ENCODE measurements at regions not wholly inside any gene's neighbourhood (a gene's known extent, or its start where the extent isn't known, plus 50 kb on each side); places are given as distances from the start of the nearest gene placed in this dataset.

DNA sequence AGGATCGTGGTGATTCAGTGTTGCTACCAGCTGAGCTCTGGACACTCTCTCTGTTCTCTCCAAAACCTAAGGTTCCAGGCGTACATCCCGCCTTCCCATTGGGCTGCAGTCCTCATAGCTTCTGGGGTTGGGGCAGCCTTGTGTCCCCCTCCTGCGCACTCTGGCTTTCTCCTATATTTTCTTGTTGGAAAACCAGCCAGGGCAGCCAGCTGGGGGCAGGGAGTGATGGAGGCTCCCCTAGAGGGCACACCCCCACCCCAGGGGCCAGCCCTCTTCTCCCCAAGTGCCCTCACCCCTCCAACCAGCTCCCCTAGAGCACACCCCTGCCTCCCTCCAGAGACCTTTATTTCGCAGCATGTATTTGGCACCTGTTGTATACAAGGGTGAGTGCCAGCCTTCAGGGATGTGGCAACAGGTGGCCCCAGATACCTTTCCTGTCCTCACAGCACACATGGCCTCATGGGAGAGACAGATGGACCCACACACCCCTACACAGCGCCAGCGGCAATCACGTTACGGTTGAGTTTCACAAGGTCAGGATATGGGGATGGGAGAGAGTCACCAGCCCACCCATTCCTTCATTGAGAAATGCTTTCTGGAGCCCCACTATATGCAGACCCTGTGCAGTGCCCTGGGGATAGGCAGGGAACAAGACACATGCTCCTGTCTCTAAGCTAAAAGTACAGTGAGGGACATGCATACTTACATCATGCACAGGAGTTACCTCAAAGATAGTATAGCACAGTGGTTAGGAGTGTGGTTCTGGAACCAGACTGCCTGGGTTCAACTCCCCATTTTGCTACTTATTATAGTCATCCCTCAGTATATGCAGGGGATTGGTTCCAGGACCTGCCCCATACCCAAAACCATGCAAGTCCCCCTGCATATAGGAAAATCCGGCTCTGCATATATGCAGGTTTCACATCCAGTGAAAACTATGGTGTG is 141.1 kb downstream of the PHETA1 start:
- DNase-seq (ENCODE audit: low read depth) (no peak), FAIRE-seq (no peak)
- Histone ChIP-seq H3K9ac (ENCODE audit: low read length) (no peak overlapping the region), H2AFZ (ENCODE audit: low read depth, low read length) (no peak overlapping the region), H3K36me3 (ENCODE audit: insufficient read depth, low read length) (no peaks in the 10 kb centered on the region), H3K4me3 (ENCODE audit: insufficient read depth, low read depth, low read length) (no peak overlapping the region), H3K79me2 (ENCODE audit: insufficient read depth, low read length) (no peaks in the 10 kb centered on the region), H3K4me2 (ENCODE audit: low read length) (no peak overlapping the region), H3K4me1 (ENCODE audit: insufficient read depth, low read length) (no peaks in the 10 kb centered on the region), H3K27ac (ENCODE audit: low read depth, low read length) (no peak overlapping the region), H3K27me3 (ENCODE audit: insufficient read depth, low read length) (no peaks in the 10 kb centered on the region), H3K9me3 (ENCODE audit: insufficient read depth, low read depth, low read length) (no peaks in the 10 kb centered on the region), H4K20me1 (ENCODE audit: insufficient read depth, low read length) (no peaks in the 10 kb centered on the region)
- Mint-ChIP-seq H3K4me1 (ENCODE audit: low read depth, unreplicated experiment) (no peaks in the 10 kb centered on the region), H3K27me3 (ENCODE audit: low read depth, unreplicated experiment) (peaks cover 9% of the 10 kb centered on the region), H3K9me3 (ENCODE audit: unreplicated experiment) (no peaks in the 10 kb centered on the region), H3K36me3 (ENCODE audit: low read depth, unreplicated experiment) (no peaks in the 10 kb centered on the region), H3K27ac (ENCODE audit: unreplicated experiment) (no peak overlapping the region), H3K4me3 (ENCODE audit: unreplicated experiment) (no peak overlapping the region)
- TF ChIP-seq EZH2 (IDR thresholded peaks at IDR 0.05; ENCODE audit: insufficient read depth, low read length) = no peak
- no peak for TF ChIP-seq CTCF (IDR thresholded peaks at IDR 0.05; ENCODE audit: insufficient read depth, low read depth, low read length)

DNA sequence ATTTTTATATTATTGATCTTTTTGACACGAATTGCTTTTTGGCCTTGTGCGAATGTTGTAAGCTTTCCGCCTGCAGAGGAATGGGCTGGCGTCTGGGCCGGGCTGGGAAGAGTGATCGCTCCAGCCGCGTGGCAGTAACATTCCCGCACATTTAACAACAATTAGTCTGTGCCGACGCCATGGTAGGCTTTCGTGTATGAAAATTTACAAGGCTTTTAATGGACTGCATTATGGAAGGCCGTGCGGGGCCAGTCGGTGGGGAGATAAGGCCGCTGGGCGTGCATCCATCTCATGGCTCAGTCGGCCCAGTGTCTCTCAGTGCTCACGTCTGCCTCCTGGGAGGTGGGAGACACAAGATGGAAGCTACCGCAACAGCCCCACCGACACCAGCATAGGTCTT is 142.2 kb downstream of the PHETA1 start:
- Histone ChIP-seq H3K79me2 (ENCODE audit: insufficient read depth, low read length) (no peaks in the 10 kb centered on the region), H3K27me3 (ENCODE audit: insufficient read depth, low read length) (no peaks in the 10 kb centered on the region), H3K4me1 (ENCODE audit: insufficient read depth, low read length) (no peaks in the 10 kb centered on the region), H2AFZ (ENCODE audit: low read depth, low read length) (no peak overlapping the region), H3K27ac (ENCODE audit: low read depth, low read length) (no peak overlapping the region), H3K4me3 (ENCODE audit: insufficient read depth, low read depth, low read length) (no peak overlapping the region), H3K4me2 (ENCODE audit: low read length) (no peak overlapping the region), H3K9me3 (ENCODE audit: insufficient read depth, low read depth, low read length) (no peaks in the 10 kb centered on the region), H4K20me1 (ENCODE audit: insufficient read depth, low read length) (no peaks in the 10 kb centered on the region), H3K36me3 (ENCODE audit: insufficient read depth, low read length) (no peaks in the 10 kb centered on the region), H3K9ac (ENCODE audit: low read length) (no peak overlapping the region)
- H3K27ac Mint-ChIP-seq (ENCODE audit: unreplicated experiment) = no peak overlapping the region
- no peak for FAIRE-seq
- peaks cover 9% of the 10 kb centered on the region for H3K27me3 Mint-ChIP-seq (ENCODE audit: low read depth, unreplicated experiment)
- H3K4me3 Mint-ChIP-seq (ENCODE audit: unreplicated experiment) = no peak overlapping the region
- DNase-seq (ENCODE audit: low read depth) = no peak
- H3K4me1 Mint-ChIP-seq (ENCODE audit: low read depth, unreplicated experiment) = no peaks in the 10 kb centered on the region
- TF ChIP-seq EZH2 (IDR thresholded peaks at IDR 0.05; ENCODE audit: insufficient read depth, low read length) (no peak), CTCF (IDR thresholded peaks at IDR 0.05; ENCODE audit: insufficient read depth, low read depth, low read length) (no peak)
- no peaks in the 10 kb centered on the region for H3K9me3 Mint-ChIP-seq (ENCODE audit: unreplicated experiment)
- H3K36me3 Mint-ChIP-seq (ENCODE audit: low read depth, unreplicated experiment) = no peaks in the 10 kb centered on the region

DNA sequence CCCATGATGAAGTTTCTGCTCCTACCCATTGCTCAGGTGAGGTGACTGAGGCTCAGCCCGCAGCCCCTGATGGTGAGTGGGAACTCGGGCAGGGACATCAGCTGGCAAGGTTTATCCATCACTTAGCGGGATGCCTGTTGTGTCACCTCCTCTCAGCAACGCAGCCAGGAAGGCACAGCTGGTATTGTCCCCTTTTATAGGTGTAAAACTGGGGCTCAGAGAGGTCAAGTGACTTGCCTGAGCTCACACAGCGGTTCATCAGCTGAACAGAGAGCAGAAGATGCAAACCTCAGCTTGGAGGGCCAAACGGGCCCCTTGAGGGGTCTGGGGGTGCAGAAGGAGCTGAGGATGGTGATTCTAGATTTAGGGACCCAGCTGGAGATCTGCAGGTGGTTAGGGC is 143.6 kb downstream of the PHETA1 start:
- no peak overlapping the region for H3K27ac Mint-ChIP-seq (ENCODE audit: unreplicated experiment)
- no peak for TF ChIP-seq CTCF (IDR thresholded peaks at IDR 0.05; ENCODE audit: insufficient read depth, low read depth, low read length)
- TF ChIP-seq EZH2 (IDR thresholded peaks at IDR 0.05; ENCODE audit: insufficient read depth, low read length) = no peak
- H3K4me3 Mint-ChIP-seq (ENCODE audit: unreplicated experiment) = no peak overlapping the region

More for the DNA sequence above, 143.6 kb downstream of the PHETA1 start:
- Mint-ChIP-seq H3K9me3 (ENCODE audit: unreplicated experiment) (no peaks in the 10 kb centered on the region), H3K36me3 (ENCODE audit: low read depth, unreplicated experiment) (no peaks in the 10 kb centered on the region), H3K4me1 (ENCODE audit: low read depth, unreplicated experiment) (no peaks in the 10 kb centered on the region), H3K27me3 (ENCODE audit: low read depth, unreplicated experiment) (peaks cover 9% of the 10 kb centered on the region)
- Histone ChIP-seq H3K27me3 (ENCODE audit: insufficient read depth, low read length) (no peaks in the 10 kb centered on the region), H4K20me1 (ENCODE audit: insufficient read depth, low read length) (no peaks in the 10 kb centered on the region), H3K4me1 (ENCODE audit: insufficient read depth, low read length) (no peaks in the 10 kb centered on the region), H3K9me3 (ENCODE audit: insufficient read depth, low read depth, low read length) (no peaks in the 10 kb centered on the region), H2AFZ (ENCODE audit: low read depth, low read length) (no peak overlapping the region), H3K27ac (ENCODE audit: low read depth, low read length) (no peak overlapping the region), H3K4me2 (ENCODE audit: low read length) (no peak overlapping the region), H3K4me3 (ENCODE audit: insufficient read depth, low read depth, low read length) (no peak overlapping the region), H3K79me2 (ENCODE audit: insufficient read depth, low read length) (no peaks in the 10 kb centered on the region), H3K36me3 (ENCODE audit: insufficient read depth, low read length) (no peaks in the 10 kb centered on the region), H3K9ac (ENCODE audit: low read length) (no peak overlapping the region)
- DNase-seq (ENCODE audit: low read depth) (no peak), FAIRE-seq (no peak)
